AG09309 (cell line): ENCODE measurements at regions not wholly inside any gene's neighbourhood (a gene's known extent, or its start where the extent isn't known, plus 50 kb on each side); places are given as distances from the start of the nearest gene placed in this dataset.
A peak's percentile ranks its signal among the peaks of the same experiment; 100 is the strongest.

Source experiments
- DNase-seq: peaks from one replicate; pipeline ENCODE4 v3.0.0-alpha.2; 2010; ENCODE audit warnings: low read depth
- H3K4me3 ChIP-seq: 2 replicates; pipeline ENCODE4 v1.5.1; 2011; ENCODE audit warnings: mild to moderate bottlenecking, low read depth, low read length, moderate library complexity; ENCODE audit not compliant: control insufficient read depth
- TF ChIP-seq, protein P1 (sequence below): IDR thresholded peaks from 2 replicates; pipeline ENCODE4 v1.5.1; 2011; ENCODE audit warnings: mild to moderate bottlenecking, low read depth, low read length, inconsistent platforms; ENCODE audit not compliant: insufficient read depth, control insufficient read depth; ENCODE audit errors: missing control alignments

DNA sequence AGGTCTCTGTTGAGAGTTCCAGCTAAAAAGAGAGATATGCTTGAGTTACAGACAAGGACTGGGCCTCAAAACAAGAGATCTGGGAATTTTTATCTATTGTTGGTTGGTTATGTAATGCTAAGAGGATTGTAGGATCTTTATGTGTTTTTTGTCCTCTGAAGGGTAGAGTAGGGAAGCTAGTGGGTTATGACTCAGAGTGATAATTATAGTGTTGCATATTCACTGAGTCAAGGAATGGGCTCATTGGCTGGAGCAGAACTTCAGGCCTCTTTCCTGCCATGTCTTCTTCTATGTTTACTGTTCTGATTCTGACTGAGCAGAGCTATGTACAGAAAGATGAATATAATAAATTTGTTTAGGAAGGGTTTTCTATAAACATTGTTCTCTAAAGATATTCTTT is 66.1 kb upstream of the NOX3 start:
- TF ChIP-seq, protein P1, sequence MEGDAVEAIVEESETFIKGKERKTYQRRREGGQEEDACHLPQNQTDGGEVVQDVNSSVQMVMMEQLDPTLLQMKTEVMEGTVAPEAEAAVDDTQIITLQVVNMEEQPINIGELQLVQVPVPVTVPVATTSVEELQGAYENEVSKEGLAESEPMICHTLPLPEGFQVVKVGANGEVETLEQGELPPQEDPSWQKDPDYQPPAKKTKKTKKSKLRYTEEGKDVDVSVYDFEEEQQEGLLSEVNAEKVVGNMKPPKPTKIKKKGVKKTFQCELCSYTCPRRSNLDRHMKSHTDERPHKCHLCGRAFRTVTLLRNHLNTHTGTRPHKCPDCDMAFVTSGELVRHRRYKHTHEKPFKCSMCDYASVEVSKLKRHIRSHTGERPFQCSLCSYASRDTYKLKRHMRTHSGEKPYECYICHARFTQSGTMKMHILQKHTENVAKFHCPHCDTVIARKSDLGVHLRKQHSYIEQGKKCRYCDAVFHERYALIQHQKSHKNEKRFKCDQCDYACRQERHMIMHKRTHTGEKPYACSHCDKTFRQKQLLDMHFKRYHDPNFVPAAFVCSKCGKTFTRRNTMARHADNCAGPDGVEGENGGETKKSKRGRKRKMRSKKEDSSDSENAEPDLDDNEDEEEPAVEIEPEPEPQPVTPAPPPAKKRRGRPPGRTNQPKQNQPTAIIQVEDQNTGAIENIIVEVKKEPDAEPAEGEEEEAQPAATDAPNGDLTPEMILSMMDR: no peak
- H3K4me3 ChIP-seq: no peak overlapping the region
- peak; percentile 62 for DNase-seq

DNA sequence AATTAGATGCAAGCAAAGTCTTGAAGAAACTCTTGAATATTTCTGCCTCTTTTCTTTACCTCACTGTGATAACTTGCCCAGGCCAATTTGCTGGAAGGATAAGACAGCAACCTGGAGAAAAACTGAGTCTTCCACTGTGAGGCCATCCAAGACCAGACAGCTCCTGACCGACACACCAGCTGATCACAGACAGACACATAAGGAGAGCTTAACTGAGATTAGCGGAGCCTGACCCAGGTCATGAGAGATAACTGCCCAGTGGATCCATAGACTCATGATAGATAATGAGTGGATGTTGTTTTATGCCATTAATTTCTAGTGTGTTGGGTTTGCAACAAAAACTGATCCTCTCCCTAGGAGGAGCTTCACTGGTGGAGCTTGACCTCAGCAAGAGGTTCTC is 64.4 kb upstream of the NOX3 start:
- TF ChIP-seq, protein P1: no peak

DNA sequence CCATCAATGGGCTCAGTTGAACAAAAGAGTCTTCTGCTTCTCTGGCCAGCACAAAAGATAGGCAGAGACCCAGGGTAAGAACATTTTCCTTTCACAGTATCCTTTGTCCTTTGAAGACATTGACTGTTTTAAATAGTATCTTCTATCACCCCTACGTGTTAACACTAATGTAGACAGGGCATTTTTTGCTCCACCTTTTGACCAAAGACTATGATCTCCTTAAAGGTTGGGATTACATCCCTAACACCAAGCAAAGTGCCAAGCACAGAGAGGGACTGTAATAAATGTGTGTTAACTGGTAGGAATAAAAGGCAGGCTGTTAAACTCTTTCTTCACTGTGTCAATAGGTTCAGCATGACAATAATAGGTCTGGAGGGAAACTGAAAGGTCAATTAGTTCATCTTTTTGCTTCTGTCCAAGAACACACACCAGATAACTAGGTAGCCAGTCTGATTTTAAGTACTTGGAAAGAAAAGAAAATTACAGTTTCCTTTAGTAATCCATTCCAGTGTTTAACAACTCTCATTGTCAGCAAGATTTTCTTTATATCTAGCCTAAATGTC is 63.6 kb upstream of the NOX3 start:
- DNase-seq: no peak
- no peak overlapping the region for H3K4me3 ChIP-seq
- TF ChIP-seq, protein P1: no peak

More for the DNA sequence above, 64.4 kb upstream of the NOX3 start:
- no peak overlapping the region for H3K4me3 ChIP-seq
- DNase-seq: no peak

DNA sequence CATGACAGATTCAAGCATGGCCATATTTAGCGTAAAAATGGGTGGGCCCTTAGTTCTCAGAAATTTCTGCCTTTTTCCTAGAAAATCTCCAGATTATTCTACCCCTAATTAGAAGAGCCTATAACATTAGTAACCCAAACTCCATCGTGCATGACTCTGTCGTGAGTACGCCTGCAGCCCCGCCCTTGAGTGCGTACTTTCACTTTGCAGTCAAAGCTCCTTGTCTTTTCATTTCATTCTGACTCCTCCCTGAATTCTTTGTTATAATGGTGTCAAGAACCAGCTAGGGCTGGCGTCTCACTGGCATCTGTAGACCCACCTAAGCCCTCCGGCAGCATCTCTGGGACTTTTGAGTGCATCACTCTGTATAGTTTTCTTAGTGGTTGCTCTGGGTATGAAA is 61.7 kb upstream of the NOX3 start:
- DNase-seq: no peak
- H3K4me3 ChIP-seq: no peak overlapping the region
- TF ChIP-seq, protein P1: no peak

DNA sequence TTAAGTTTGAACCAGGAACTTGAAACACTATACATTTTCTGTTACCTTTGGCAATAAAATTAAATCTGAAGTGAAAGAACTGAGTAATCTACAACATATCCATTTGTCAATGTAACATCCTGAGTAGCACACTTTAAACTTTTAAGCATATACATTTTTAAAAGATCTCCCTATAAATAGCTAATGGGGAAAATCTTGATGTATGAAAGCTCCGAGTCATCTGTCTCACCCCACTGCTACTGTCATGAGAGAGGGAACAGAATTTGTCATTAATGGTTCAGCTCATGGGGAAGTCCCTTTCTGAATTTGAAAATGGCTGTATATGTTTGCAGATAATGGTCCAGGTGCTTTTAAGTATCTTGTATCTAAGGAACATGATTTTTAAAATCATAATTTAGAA is 55.2 kb upstream of the NOX3 start:
- H3K4me3 ChIP-seq: no peak overlapping the region
- no peak for DNase-seq
- TF ChIP-seq, protein P1: no peak

DNA sequence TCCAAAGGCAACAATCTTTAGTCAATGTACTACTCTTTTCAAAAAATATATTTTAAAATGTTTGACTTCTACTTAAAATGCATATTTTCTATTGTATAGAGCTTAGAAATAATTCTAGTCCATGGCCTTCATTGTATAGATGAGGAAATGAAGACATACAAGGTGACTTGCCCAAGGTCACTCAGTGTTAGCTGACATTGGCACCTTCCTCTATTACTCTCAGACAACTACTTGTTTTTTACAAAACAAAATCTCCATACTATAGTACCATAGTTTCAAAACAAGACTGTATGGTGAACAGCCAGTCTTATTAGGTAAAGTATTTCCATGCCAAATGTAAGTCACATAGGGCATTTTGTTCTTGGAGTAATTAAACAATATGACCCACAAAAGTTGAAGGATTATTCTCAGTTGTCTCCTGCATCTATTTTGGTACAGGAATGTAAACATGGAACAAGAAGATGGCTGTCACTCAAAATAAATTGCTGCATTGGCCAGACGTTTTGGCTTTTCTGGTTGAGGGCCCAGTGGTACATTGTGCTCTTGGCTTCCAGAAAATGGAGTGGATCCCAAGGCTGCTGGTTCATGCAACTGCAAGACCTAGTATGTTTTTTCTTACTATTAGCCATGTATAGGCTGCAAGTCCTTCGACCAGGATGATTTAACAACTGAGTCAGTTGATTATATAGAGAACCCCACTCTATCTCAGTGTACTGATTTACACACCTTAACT is 54.3 kb upstream of the NOX3 start:
- TF ChIP-seq, protein P1: no peak
- H3K4me3 ChIP-seq: no peak overlapping the region
- DNase-seq: no peak
